Gastroesophageal sphincter (tissue), 4 donors: ENCODE measurements at regions not wholly inside any gene's neighbourhood (a gene's known extent, or its start where the extent isn't known, plus 50 kb on each side); places are given as distances from the start of the nearest gene placed in this dataset.

Source experiments
- ATAC-seq: fragments of 150-250 bp; one replicate; pipeline ENCODE4 v1.9.1; 2016; ENCODE audit warnings: mild to moderate bottlenecking, moderate library complexity
- H3K27ac ChIP-seq, 4 donors: fragments of 200-600 bp; sonication (generic) in 3 of 4; 1 replicate in 3 of 4; 2 replicates in 1 of 4; pipeline ENCODE4 v1.5.1; 2016 to 2019
- H3K27me3 ChIP-seq: fragments of 200-600 bp; sonication (generic); one replicate; pipeline ENCODE4 v1.5.1; 2019
- H3K36me3 ChIP-seq, 2 donors: fragments of 200-600 bp; sonication (generic); one replicate each; pipeline ENCODE4 v1.5.1; 2019; ENCODE audit warnings: control low read depth in 1 of 2
- H3K4me1 ChIP-seq, 3 donors: fragments of 200-600 bp; sonication (generic); 1 replicate in 2 of 3; 2 replicates in 1 of 3; pipeline ENCODE4 v1.5.1; 2016 to 2019; ENCODE audit warnings: control low read depth in 2 of 3
- H3K4me3 ChIP-seq, 2 donors: fragments of 200-600 bp; sonication (generic); one replicate each; pipeline ENCODE4 v1.5.1; 2019; ENCODE audit warnings: mild to moderate bottlenecking in 1 of 2, moderate library complexity in 1 of 2
- H3K9me3 ChIP-seq, 3 donors: fragments of 200-600 bp; sonication (generic); one replicate each; pipeline ENCODE4 v1.5.1; 2017 to 2019; ENCODE audit warnings: control low read depth in 2 of 3
- EP300 ChIP-seq: sonication (generic); formaldehyde crosslinking; IDR thresholded peaks from one replicate; pipeline ENCODE4 v1.6.1; 2017; ENCODE audit warnings: antibody characterized with exemption, mild to moderate bottlenecking
- POLR2A ChIP-seq, 2 donors: fragments of 450-650 bp; IDR thresholded peaks; one replicate each; pipeline ENCODE4 v1.6.1; 2017; ENCODE audit warnings: antibody characterized with exemption in 2 of 2, mild to moderate bottlenecking in 2 of 2, moderate library complexity in 1 of 2
- POLR2AphosphoS5 ChIP-seq: sonication (generic); formaldehyde crosslinking; IDR thresholded peaks from one replicate; pipeline ENCODE4 v1.6.1; 2017; ENCODE audit warnings: antibody characterized with exemption
- WGBS, 2 donors: methylation state at CpG; one replicate each; pipeline ENCODE4 v1.1.5; 2018; ENCODE audit warnings: low coverage in 1 of 2; 5-methylcytosine and 5-hydroxymethylcytosine counted together
- TF ChIP-seq, protein P1 (sequence below), 4 experiments: fragments of 200-600 bp in 2 of 4; fragments of 450-650 bp in 2 of 4; sonication (generic) in 1 of 4; IDR thresholded peaks; one replicate each; pipeline ENCODE4 v1.5.1; 2017 to 2019; ENCODE audit warnings: antibody characterized with exemption in 4 of 4, mild to moderate bottlenecking in 2 of 4, moderate library complexity in 2 of 4

- peaks cover 0 to 10% (median 0%) of the 10 kb centered on the region in 3 donors for H3K4me1 ChIP-seq
- no peaks in the 10 kb centered on the region for H3K9me3 ChIP-seq
- ATAC-seq, result no peak
- H3K4me3 ChIP-seq, result no peak overlapping the region
- H3K27ac ChIP-seq, result no peak overlapping the region
- H3K27me3 ChIP-seq, result no peaks in the 10 kb centered on the region
- WGBS, 2 donors, result 14 to 48% methylated on average over 3 of the region's 3 CpGs
- TF ChIP-seq POLR2A (IDR thresholded peaks at IDR 0.05), result no peak
- TF ChIP-seq EP300, result no peak
- TF ChIP-seq POLR2AphosphoS5, result no peak
- TF ChIP-seq, protein P1, sequence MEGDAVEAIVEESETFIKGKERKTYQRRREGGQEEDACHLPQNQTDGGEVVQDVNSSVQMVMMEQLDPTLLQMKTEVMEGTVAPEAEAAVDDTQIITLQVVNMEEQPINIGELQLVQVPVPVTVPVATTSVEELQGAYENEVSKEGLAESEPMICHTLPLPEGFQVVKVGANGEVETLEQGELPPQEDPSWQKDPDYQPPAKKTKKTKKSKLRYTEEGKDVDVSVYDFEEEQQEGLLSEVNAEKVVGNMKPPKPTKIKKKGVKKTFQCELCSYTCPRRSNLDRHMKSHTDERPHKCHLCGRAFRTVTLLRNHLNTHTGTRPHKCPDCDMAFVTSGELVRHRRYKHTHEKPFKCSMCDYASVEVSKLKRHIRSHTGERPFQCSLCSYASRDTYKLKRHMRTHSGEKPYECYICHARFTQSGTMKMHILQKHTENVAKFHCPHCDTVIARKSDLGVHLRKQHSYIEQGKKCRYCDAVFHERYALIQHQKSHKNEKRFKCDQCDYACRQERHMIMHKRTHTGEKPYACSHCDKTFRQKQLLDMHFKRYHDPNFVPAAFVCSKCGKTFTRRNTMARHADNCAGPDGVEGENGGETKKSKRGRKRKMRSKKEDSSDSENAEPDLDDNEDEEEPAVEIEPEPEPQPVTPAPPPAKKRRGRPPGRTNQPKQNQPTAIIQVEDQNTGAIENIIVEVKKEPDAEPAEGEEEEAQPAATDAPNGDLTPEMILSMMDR (IDR thresholded peaks at IDR 0.05), result no peak
- H3K36me3 ChIP-seq, result no peaks in the 10 kb centered on the region
These were observed 99.1 kb upstream of the RGS4 start for GRCh38 chr1:162970021-162970420.

- WGBS, 2 donors, result 21 to 30% methylated on average over 1 of the region's 1 CpG
- no peak for ATAC-seq
- Histone ChIP-seq H3K4me3 (no peak overlapping the region), H3K27me3 (no peaks in the 10 kb centered on the region), H3K27ac (no peak overlapping the region), H3K4me1 (peaks cover 0 to 10% (median 0%) of the 10 kb centered on the region in 3 donors), H3K36me3 (no peaks in the 10 kb centered on the region), H3K9me3 (peaks cover 0 to 10% (median 0%) of the 10 kb centered on the region in 3 donors)
- TF ChIP-seq POLR2AphosphoS5, result no peak
- TF ChIP-seq EP300, result no peak
- TF ChIP-seq, protein P1 (IDR thresholded peaks at IDR 0.05), result no peak
- no peak for TF ChIP-seq POLR2A (IDR thresholded peaks at IDR 0.05)
These were observed 102.5 kb upstream of the RGS4 start for GRCh38 chr1:162966613-162967012.

DNA sequence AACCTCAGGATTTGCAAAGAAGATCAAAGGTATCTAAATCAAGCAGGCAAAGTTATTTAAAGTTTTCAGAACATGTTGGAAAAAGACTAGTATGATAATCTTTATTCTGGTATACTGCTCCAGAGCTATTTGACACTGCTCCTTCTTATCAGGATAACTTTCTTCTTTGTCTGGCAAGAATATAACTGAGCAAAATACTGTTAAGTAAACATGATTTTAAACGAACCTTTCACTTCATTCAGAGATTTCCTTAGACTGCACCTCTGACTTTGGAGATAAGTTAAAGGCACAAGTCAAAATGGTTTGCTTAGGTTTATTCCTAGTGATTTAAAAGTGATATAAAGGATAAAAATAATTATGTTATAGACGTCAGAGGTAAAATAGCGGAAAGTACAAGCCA, 103.9 kb upstream of the CCDC190 start:
- H3K36me3 ChIP-seq, result no peaks in the 10 kb centered on the region
- H3K27me3 ChIP-seq, result no peaks in the 10 kb centered on the region
- peaks cover 0 to 10% (median 0%) of the 10 kb centered on the region in 3 donors for H3K9me3 ChIP-seq
- WGBS, 2 donors, result 26 to 71% methylated on average over 3 of the region's 3 CpGs
- peaks cover 0 to 4% (median 0%) of the 10 kb centered on the region in 3 donors for H3K4me1 ChIP-seq
- ATAC-seq, result no peak
- H3K4me3 ChIP-seq, result no peak overlapping the region
- no peak overlapping the region for H3K27ac ChIP-seq
- TF ChIP-seq, protein P1 (IDR thresholded peaks at IDR 0.05), result no peak
- TF ChIP-seq POLR2A (IDR thresholded peaks at IDR 0.05) (no peak), POLR2AphosphoS5 (no peak), EP300 (no peak)

DNA sequence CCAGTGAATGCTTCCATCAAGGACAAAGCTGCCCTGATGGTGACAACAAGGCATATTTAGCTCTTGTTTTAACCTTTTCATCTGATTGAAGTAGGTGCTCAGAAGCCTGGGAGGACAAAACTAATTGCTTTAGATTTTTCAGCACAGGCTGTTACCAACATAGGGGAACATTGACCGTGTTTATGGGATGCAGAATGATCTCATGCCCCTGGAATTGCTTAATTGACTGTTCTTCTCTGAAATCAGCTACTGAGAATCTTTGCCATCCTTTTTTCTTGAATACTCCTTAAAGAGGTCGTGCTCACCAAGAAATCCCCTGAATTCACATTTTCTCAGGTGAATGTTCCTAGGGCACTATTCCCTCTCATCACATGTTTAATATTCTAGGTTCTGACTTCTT, 95.9 kb upstream of the CCDC190 start:
- no peak for TF ChIP-seq POLR2A (IDR thresholded peaks at IDR 0.05)
- TF ChIP-seq, protein P1 (IDR thresholded peaks at IDR 0.05), result no peak
- TF ChIP-seq EP300, result no peak
- no peak for TF ChIP-seq POLR2AphosphoS5
- H3K36me3 ChIP-seq, result no peaks in the 10 kb centered on the region
- H3K27me3 ChIP-seq, result no peaks in the 10 kb centered on the region
- ATAC-seq, result no peak
- WGBS, 2 donors, result 61 to 67% methylated on average over 2 of the region's 2 CpGs
- no peaks in the 10 kb centered on the region for H3K4me1 ChIP-seq
- H3K9me3 ChIP-seq, result no peaks in the 10 kb centered on the region
- no peak overlapping the region for H3K27ac ChIP-seq
- no peak overlapping the region for H3K4me3 ChIP-seq

GRCh38 chr1:162954824-162955223, 93.8 kb upstream of the CCDC190 start:
- no peak for TF ChIP-seq POLR2A (IDR thresholded peaks at IDR 0.05)
- H3K4me1 ChIP-seq, result no peaks in the 10 kb centered on the region
- no peak overlapping the region for H3K27ac ChIP-seq
- no peak overlapping the region for H3K4me3 ChIP-seq
- WGBS, 2 donors, result 75% methylated on average over 4 of the region's 4 CpGs; no CpG with 5 or more reads in 1 of the 2 donors
- H3K9me3 ChIP-seq, result no peaks in the 10 kb centered on the region
- H3K27me3 ChIP-seq, result no peaks in the 10 kb centered on the region
- H3K36me3 ChIP-seq, result no peaks in the 10 kb centered on the region
- ATAC-seq, result no peak
